SK-N-SH (cell line): ENCODE measurements at regions not wholly inside any gene's neighbourhood (a gene's known extent, or its start where the extent isn't known, plus 50 kb on each side); places are given as distances from the start of the nearest gene placed in this dataset.

Experiments used
- CTCF ChIA-PET: fragments of 300-600, 350-600 bp; formaldehyde crosslinking; extraction: SDS; loops from one replicate; lab custom pipeline; 2021; lab: Yijun Ruan, JAX
- POLR2A ChIA-PET: fragments of 350-600 bp; sonication (Branson Sonifier 250); formaldehyde crosslinking; extraction: SDS; loops from one replicate; lab custom pipeline; 2020; ENCODE audit warnings: antibody characterized with exemption, inconsistent platforms; lab: Yijun Ruan, JAX
- DNase-seq: peaks from one replicate; pipeline ENCODE4 v3.0.0; 2012
- H2AFZ ChIP-seq: fragments of 200-600 bp; sonication (generic); 2 replicates; pipeline ENCODE4 v1.8.1; 2016; ENCODE audit warnings: antibody characterized with exemption, mild to moderate bottlenecking, low read depth
- H3F3A ChIP-seq: fragments of 200-600 bp; sonication (generic); replicated peaks from 2 replicates; pipeline ENCODE3; 2016; ENCODE audit warnings: antibody characterized with exemption, mild to moderate bottlenecking; ENCODE audit not compliant: insufficient read depth
- H3K27ac ChIP-seq, 2 experiments: fragments of 200-500 bp in 1 of 2; fragments of 200-600 bp in 1 of 2; sonication (Bioruptor generic) in 1 of 2; sonication (generic), shearing (Covaris generic) in 1 of 2; 2 replicates each; pipeline versions ENCODE4 v1.5.1 to v1.6.1; 2014 to 2016; ENCODE audit warnings: low read depth in 2 of 2, inconsistent platforms in 1 of 2, low read length in 1 of 2, mild to moderate bottlenecking in 1 of 2, mixed read lengths in 1 of 2
- H3K27me3 ChIP-seq: fragments of 200-600 bp; sonication (generic), shearing (Covaris generic); 2 replicates; pipeline ENCODE4 v1.6.1; 2016; ENCODE audit warnings: mixed run types; ENCODE audit not compliant: insufficient read depth
- H3K36me3 ChIP-seq, 2 experiments: fragments of 200-500 bp in 1 of 2; fragments of 200-600 bp in 1 of 2; sonication (Bioruptor generic) in 1 of 2; sonication (generic) in 1 of 2; replicated peaks in 1 of 2; 2 replicates each; pipeline versions ENCODE3 to v1.5.1; 2014 to 2016; ENCODE audit warnings: low read length in 1 of 2, mild to moderate bottlenecking in 1 of 2; ENCODE audit not compliant: insufficient read depth in 2 of 2, control insufficient read depth in 1 of 2
- H3K4me1 ChIP-seq, 2 experiments: fragments of 200-500 bp in 1 of 2; fragments of 200-600 bp in 1 of 2; sonication (Bioruptor generic) in 1 of 2; sonication (generic), shearing (Covaris generic) in 1 of 2; 2 replicates each; pipeline versions ENCODE4 v1.5.1 to v1.6.1; 2014 to 2016; ENCODE audit warnings: low read depth in 1 of 2, low read length in 1 of 2, mixed run types in 1 of 2; ENCODE audit not compliant: insufficient read depth in 2 of 2, control insufficient read depth in 1 of 2
- H3K4me2 ChIP-seq: fragments of 200-600 bp; sonication (generic), shearing (Covaris generic); 2 replicates; pipeline ENCODE4 v1.6.1; 2017; ENCODE audit warnings: mixed run types
- H3K4me3 ChIP-seq, 2 experiments: fragments of 200-500 bp in 1 of 2; fragments of 200-600 bp in 1 of 2; sonication (Bioruptor generic) in 1 of 2; sonication (generic), shearing (Covaris generic) in 1 of 2; 2 replicates each; pipeline versions ENCODE4 v1.5.1 to v1.8.1; 2014 to 2016; ENCODE audit warnings: low read depth in 2 of 2, inconsistent platforms in 1 of 2, low read length in 1 of 2, mild to moderate bottlenecking in 1 of 2, mixed read lengths in 1 of 2, moderate library complexity in 1 of 2
- H3K79me2 ChIP-seq: fragments of 200-600 bp; sonication (generic); 2 replicates; pipeline ENCODE4 v1.8.1; 2017; ENCODE audit warnings: mild to moderate bottlenecking; ENCODE audit not compliant: insufficient read depth
- H3K9ac ChIP-seq: fragments of 200-600 bp; sonication (generic); 2 replicates; pipeline ENCODE4 v1.6.1; 2017; ENCODE audit warnings: mixed run types
- H3K9me2 ChIP-seq: fragments of 200-600 bp; sonication (generic); 2 replicates; pipeline ENCODE4 v1.6.1; 2017; ENCODE audit warnings: mixed run types
- H3K9me3 ChIP-seq: fragments of 200-600 bp; sonication (generic); 2 replicates; pipeline ENCODE4 v1.6.1; 2017; ENCODE audit warnings: mixed run types, mild to moderate bottlenecking, moderate library complexity
- H4K20me1 ChIP-seq: fragments of 200-600 bp; sonication (generic); 2 replicates; pipeline ENCODE4 v1.6.1; 2017; ENCODE audit warnings: mild to moderate bottlenecking, mixed run types; ENCODE audit not compliant: insufficient read depth
- CHD2 ChIP-seq: fragments of 150-350 bp; IDR thresholded peaks from 2 replicates; pipeline ENCODE4 v1.6.1; 2018; ENCODE audit warnings: low read length; ENCODE audit not compliant: partially characterized antibody
- EP300 ChIP-seq, 2 experiments: IDR thresholded peaks; 2 replicates each; pipeline versions ENCODE4 v1.4.0 to v1.6.1; 2012; ENCODE audit warnings: borderline replicate concordance in 1 of 2, low read depth in 1 of 2, low read length in 1 of 2
- FOXM1 ChIP-seq: IDR thresholded peaks from 2 replicates; pipeline ENCODE4 v1.4.0; 2012; ENCODE audit warnings: low read depth, mild to moderate bottlenecking
- GABPA ChIP-seq: IDR thresholded peaks from 2 replicates; pipeline ENCODE4 v1.4.0; 2012; ENCODE audit warnings: low read depth, mild to moderate bottlenecking
- NFIC ChIP-seq: IDR thresholded peaks from 2 replicates; pipeline ENCODE4 v1.4.0; 2012; ENCODE audit warnings: borderline replicate concordance
- PBX3 ChIP-seq: IDR thresholded peaks from 2 replicates; pipeline ENCODE4; 2012
- RXRA ChIP-seq: IDR thresholded peaks from 2 replicates; pipeline ENCODE4 v1.4.0; 2012; ENCODE audit warnings: low read depth, mild to moderate bottlenecking, borderline replicate concordance
- YY1 ChIP-seq: IDR thresholded peaks from 2 replicates; pipeline ENCODE4 v1.4.0; 2012; ENCODE audit warnings: low read depth, mild to moderate bottlenecking
- ZBTB33 ChIP-seq: IDR thresholded peaks from 2 replicates; pipeline ENCODE4 v1.4.0; 2012; ENCODE audit warnings: low read depth, borderline replicate concordance
- WGBS: methylation state at CpG from one replicate; pipeline ENCODE4 v1.1.6; 2017; ENCODE audit warnings: low lambda C conversion rate; 5-methylcytosine and 5-hydroxymethylcytosine counted together
- TF ChIP-seq, protein P1 (sequence below): fragments of 150-350 bp; IDR thresholded peaks from 2 replicates; pipeline ENCODE4 v1.6.1; 2017; ENCODE audit warnings: antibody characterized with exemption, low read length, low read depth, borderline replicate concordance
- TF ChIP-seq, protein P2 (sequence below): IDR thresholded peaks from 2 replicates; pipeline ENCODE4 v1.4.0; 2012; ENCODE audit warnings: low read depth, borderline replicate concordance
- TF ChIP-seq, protein P3 (sequence below): IDR thresholded peaks from 2 replicates; pipeline ENCODE4 v1.6.1; 2012; ENCODE audit warnings: mild to moderate bottlenecking, low read depth, low read length, moderate library complexity

- no peaks in the 10 kb centered on the region for H3K27me3 ChIP-seq
- H3K9me3 ChIP-seq = no peaks in the 10 kb centered on the region
- 14% methylated on average over 2 of the region's 2 CpGs for WGBS
- H3K4me3 ChIP-seq = no peak overlapping the region
- TF ChIP-seq, protein P1, sequence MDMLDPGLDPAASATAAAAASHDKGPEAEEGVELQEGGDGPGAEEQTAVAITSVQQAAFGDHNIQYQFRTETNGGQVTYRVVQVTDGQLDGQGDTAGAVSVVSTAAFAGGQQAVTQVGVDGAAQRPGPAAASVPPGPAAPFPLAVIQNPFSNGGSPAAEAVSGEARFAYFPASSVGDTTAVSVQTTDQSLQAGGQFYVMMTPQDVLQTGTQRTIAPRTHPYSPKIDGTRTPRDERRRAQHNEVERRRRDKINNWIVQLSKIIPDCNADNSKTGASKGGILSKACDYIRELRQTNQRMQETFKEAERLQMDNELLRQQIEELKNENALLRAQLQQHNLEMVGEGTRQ = no peak
- TF ChIP-seq YY1 (no peak), FOXM1 (no peak), ZBTB33 (no peak), PBX3 (no peak), GABPA (no peak), NFIC (no peak), CHD2 (no peak), EP300 (IDR thresholded peaks at IDR 0.05; ENCODE audit: borderline replicate concordance in 1 of 2, low read depth in 1 of 2, low read length in 1 of 2) (no peak), RXRA (no peak)
- TF ChIP-seq, protein P2, sequence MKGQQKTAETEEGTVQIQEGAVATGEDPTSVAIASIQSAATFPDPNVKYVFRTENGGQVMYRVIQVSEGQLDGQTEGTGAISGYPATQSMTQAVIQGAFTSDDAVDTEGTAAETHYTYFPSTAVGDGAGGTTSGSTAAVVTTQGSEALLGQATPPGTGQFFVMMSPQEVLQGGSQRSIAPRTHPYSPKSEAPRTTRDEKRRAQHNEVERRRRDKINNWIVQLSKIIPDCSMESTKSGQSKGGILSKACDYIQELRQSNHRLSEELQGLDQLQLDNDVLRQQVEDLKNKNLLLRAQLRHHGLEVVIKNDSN = no peak
- TF ChIP-seq, protein P3, sequence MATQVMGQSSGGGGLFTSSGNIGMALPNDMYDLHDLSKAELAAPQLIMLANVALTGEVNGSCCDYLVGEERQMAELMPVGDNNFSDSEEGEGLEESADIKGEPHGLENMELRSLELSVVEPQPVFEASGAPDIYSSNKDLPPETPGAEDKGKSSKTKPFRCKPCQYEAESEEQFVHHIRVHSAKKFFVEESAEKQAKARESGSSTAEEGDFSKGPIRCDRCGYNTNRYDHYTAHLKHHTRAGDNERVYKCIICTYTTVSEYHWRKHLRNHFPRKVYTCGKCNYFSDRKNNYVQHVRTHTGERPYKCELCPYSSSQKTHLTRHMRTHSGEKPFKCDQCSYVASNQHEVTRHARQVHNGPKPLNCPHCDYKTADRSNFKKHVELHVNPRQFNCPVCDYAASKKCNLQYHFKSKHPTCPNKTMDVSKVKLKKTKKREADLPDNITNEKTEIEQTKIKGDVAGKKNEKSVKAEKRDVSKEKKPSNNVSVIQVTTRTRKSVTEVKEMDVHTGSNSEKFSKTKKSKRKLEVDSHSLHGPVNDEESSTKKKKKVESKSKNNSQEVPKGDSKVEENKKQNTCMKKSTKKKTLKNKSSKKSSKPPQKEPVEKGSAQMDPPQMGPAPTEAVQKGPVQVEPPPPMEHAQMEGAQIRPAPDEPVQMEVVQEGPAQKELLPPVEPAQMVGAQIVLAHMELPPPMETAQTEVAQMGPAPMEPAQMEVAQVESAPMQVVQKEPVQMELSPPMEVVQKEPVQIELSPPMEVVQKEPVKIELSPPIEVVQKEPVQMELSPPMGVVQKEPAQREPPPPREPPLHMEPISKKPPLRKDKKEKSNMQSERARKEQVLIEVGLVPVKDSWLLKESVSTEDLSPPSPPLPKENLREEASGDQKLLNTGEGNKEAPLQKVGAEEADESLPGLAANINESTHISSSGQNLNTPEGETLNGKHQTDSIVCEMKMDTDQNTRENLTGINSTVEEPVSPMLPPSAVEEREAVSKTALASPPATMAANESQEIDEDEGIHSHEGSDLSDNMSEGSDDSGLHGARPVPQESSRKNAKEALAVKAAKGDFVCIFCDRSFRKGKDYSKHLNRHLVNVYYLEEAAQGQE = no peak
- POLR2A ChIA-PET = no interaction called here
- CTCF ChIA-PET = no interaction called here
- no peak overlapping the region for H3K9ac ChIP-seq
- no peak overlapping the region for H3K4me2 ChIP-seq
- H2AFZ ChIP-seq = no peak overlapping the region
- H3K9me2 ChIP-seq = no peaks in the 10 kb centered on the region
- H3K27ac ChIP-seq = no peak overlapping the region
- H3F3A ChIP-seq = no peaks in the 10 kb centered on the region
- no peak for DNase-seq
- H3K36me3 ChIP-seq = no peaks in the 10 kb centered on the region
- no peaks in the 10 kb centered on the region; a peak in 1 of 4 replicates for H3K4me1 ChIP-seq
- no peaks in the 10 kb centered on the region for H3K79me2 ChIP-seq
- no peaks in the 10 kb centered on the region for H4K20me1 ChIP-seq
Observed at GRCh38 chr9:27755846-27756245, 182.6 kb upstream of the C9orf72 start.
